ENCODE measurements at regions not wholly inside any gene's neighbourhood (a gene's known extent, or its start where the extent isn't known, plus 50 kb on each side); places are given as distances from the start of the nearest gene placed in this dataset.

GRCh38 chr17:413706-414380 is 61.2 kb upstream of the RPH3AL start:
- TF ChIP-seq POLR2A (IDR thresholded peaks at IDR 0.05; ENCODE audit: low read depth, low read length) (no peak), POLR2AphosphoS5 (IDR thresholded peaks at IDR 0.05; ENCODE audit: low read depth, low read length) (no peak)
